ENCODE measurements at regions not wholly inside any gene's neighbourhood (a gene's known extent, or its start where the extent isn't known, plus 50 kb on each side); places are given as distances from the start of the nearest gene placed in this dataset.

DNA sequence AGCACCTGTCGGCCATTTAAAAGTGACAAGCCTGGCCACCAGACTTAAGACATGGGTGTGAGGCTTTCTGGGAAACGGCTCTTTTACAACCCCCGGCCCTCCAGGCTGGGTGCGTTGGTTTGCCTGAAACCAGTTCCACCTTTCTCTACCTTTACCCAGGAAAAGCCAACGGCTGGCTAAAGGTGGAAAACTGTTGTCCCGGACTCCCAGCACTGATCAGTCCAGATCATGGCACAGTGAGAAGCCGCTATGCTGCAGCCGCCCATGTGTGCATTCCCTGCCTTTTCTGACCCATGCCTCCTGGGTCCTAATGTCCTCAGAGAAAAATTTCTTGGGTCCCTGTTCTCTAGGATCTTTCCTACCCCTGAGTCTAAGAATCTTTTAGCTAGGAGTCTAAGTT lies 655.7 kb upstream of the HS3ST5 start:
- Histone ChIP-seq H3K9ac (ENCODE audit: control insufficient read depth, insufficient read depth, low read length) (no peak overlapping the region), H3K36me3 (ENCODE audit: control insufficient read depth in 2 of 2, insufficient read depth in 2 of 2, low read length in 1 of 2) (no peaks in the 10 kb centered on the region), H3K9me3 (replicated peaks; ENCODE audit: control insufficient read depth, insufficient read depth, low read length) (peaks cover 13% of the 10 kb centered on the region; the same call in 2 of the 3 replicates), H3K27ac (ENCODE audit: control insufficient read depth, insufficient read depth) (peak overlapping the region; percentile 57), H4K20me1 (ENCODE audit: control insufficient read depth, insufficient read depth) (no peaks in the 10 kb centered on the region), H3K4me2 (ENCODE audit: control insufficient read depth, insufficient read depth) (peak overlapping the region; percentile 38), H3K4me3 (no peak overlapping the region; the same call in 1 of the 2 replicates), H3K27me3 (replicated peaks in 1 of 2; ENCODE audit: control insufficient read depth in 2 of 2, insufficient read depth in 2 of 2, low read length in 1 of 2) (no peaks in the 10 kb centered on the region), H3K79me2 (ENCODE audit: control insufficient read depth, insufficient read depth, low read length) (no peaks in the 10 kb centered on the region), H2AFZ (ENCODE audit: control insufficient read depth, low read depth, low read length) (peak overlapping the region; percentile 66; the same call in 1 of the 2 replicates), H3K4me1 (ENCODE audit: control insufficient read depth, insufficient read depth, low read length) (no peaks in the 10 kb centered on the region)
- in situ Hi-C loops (cut with MboI): no loop called here
- ChIA-PET SMC1A (ENCODE audit: uncharacterized antibody, unreplicated experiment) (interaction anchor here (1.3 to 1.4 kb wide), 2 partner anchors 10 to 279 kb away, joined by 4 read pairs; no protein-coding TSS in a partner anchor), RAD21 (ENCODE audit: unreplicated experiment) (interaction anchor here (1.1 to 1.5 kb wide), 3 partner anchors 10 to 284 kb away, joined by 3 to 7 read pairs (median 5); no protein-coding TSS in a partner anchor), POLR2A (interaction anchor here (0.8 kb wide), 1 partner anchor 9 kb away, joined by 3 read pairs; no protein-coding TSS in a partner anchor), CTCF (no interaction called here)
- no peak for DNase-seq (ENCODE audit: low read depth, low spot score)
- 73% methylated on average over 8 of the region's 8 CpGs for WGBS (ENCODE audit: insufficient coverage, insufficient replicate concordance, low lambda C conversion rate, missing lambda C conversion rate)
- FAIRE-seq: no peak
- no peak for ATAC-seq
- intact Hi-C loops (cut with micrococcal nuclease; ENCODE audit: unreplicated experiment): loop anchor here (2.0 kb wide), 1 partner anchor 52 kb away; no protein-coding TSS in a partner anchor
- TF ChIP-seq, protein P1, sequence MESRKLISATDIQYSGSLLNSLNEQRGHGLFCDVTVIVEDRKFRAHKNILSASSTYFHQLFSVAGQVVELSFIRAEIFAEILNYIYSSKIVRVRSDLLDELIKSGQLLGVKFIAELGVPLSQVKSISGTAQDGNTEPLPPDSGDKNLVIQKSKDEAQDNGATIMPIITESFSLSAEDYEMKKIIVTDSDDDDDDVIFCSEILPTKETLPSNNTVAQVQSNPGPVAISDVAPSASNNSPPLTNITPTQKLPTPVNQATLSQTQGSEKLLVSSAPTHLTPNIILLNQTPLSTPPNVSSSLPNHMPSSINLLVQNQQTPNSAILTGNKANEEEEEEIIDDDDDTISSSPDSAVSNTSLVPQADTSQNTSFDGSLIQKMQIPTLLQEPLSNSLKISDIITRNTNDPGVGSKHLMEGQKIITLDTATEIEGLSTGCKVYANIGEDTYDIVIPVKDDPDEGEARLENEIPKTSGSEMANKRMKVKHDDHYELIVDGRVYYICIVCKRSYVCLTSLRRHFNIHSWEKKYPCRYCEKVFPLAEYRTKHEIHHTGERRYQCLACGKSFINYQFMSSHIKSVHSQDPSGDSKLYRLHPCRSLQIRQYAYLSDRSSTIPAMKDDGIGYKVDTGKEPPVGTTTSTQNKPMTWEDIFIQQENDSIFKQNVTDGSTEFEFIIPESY (IDR thresholded peaks at IDR 0.05): peak; percentile 54; the same call in 1 of the 2 replicates
- TF ChIP-seq, protein P2, sequence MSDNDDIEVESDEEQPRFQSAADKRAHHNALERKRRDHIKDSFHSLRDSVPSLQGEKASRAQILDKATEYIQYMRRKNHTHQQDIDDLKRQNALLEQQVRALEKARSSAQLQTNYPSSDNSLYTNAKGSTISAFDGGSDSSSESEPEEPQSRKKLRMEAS (IDR thresholded peaks at IDR 0.05; ENCODE audit: low read depth, low read length): no peak
- TF ChIP-seq, protein P3, sequence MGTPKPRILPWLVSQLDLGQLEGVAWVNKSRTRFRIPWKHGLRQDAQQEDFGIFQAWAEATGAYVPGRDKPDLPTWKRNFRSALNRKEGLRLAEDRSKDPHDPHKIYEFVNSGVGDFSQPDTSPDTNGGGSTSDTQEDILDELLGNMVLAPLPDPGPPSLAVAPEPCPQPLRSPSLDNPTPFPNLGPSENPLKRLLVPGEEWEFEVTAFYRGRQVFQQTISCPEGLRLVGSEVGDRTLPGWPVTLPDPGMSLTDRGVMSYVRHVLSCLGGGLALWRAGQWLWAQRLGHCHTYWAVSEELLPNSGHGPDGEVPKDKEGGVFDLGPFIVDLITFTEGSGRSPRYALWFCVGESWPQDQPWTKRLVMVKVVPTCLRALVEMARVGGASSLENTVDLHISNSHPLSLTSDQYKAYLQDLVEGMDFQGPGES (IDR thresholded peaks at IDR 0.05): no peak
- no peak for TF ChIP-seq LARP7 (IDR thresholded peaks at IDR 0.05)
- TSS peak; percentile 63 for BruUV-seq (replicated peaks)
